Kidney (tissue), 13 donors: ENCODE measurements at regions not wholly inside any gene's neighbourhood (a gene's known extent, or its start where the extent isn't known, plus 50 kb on each side); places are given as distances from the start of the nearest gene placed in this dataset.
"Not testable (repeated sequence)": the region's sequence is repeated elsewhere in the genome, so short reads cannot be mapped to it uniquely, and the experiment has no call there.

Experiments
- DNase-seq, 5 donors: peaks; one replicate each; pipeline ENCODE4 v3.0.0-alpha.2; 2013 to 2020
- FAIRE-seq: peaks from 2 replicates; lab custom pipeline; 2012; peaks lifted over from hg19 to GRCh38; lab: Jason Lieb, UNC
- H3K27ac ChIP-seq, 2 donors: one replicate each; pipeline ENCODE4 v1.7.0; 2013; ENCODE audit warnings: low read depth in 2 of 2, low read length in 2 of 2, inconsistent platforms in 1 of 2
- H3K27me3 ChIP-seq: one replicate; pipeline ENCODE4 v1.7.1; 2013; ENCODE audit warnings: low read length, inconsistent platforms; ENCODE audit not compliant: control insufficient read depth, insufficient read depth
- H3K36me3 ChIP-seq, 3 donors: one replicate each; pipeline versions ENCODE4 v1.7.0 to v1.7.1; 2013; ENCODE audit warnings: low read length in 3 of 3, control low read depth in 1 of 3, inconsistent platforms in 1 of 3; ENCODE audit not compliant: insufficient read depth in 3 of 3, control insufficient read depth in 2 of 3
- H3K4me1 ChIP-seq, 3 donors: one replicate each; pipeline versions ENCODE4 v1.7.0 to v1.7.1; 2013; ENCODE audit warnings: low read length in 3 of 3, inconsistent platforms in 1 of 3, low read depth in 1 of 3; ENCODE audit not compliant: control insufficient read depth in 2 of 3, insufficient read depth in 2 of 3
- H3K4me3 ChIP-seq, 3 donors: one replicate each; pipeline versions ENCODE4 v1.7.0 to v1.8.1; 2013; ENCODE audit warnings: low read length in 3 of 3, control low read depth in 1 of 3, inconsistent platforms in 1 of 3
- H3K9ac ChIP-seq, 3 donors: one replicate each; pipeline versions ENCODE4 v1.7.0 to v1.7.1; 2013; ENCODE audit warnings: low read length in 3 of 3, control low read depth in 1 of 3, inconsistent platforms in 1 of 3
- H3K9me3 ChIP-seq, 3 donors: one replicate each; pipeline versions ENCODE4 v1.7.0 to v1.7.1; 2013; ENCODE audit warnings: low read length in 3 of 3, control low read depth in 1 of 3, inconsistent platforms in 1 of 3; ENCODE audit not compliant: control insufficient read depth in 2 of 3, insufficient read depth in 1 of 3
- CTCF ChIP-seq: IDR thresholded peaks from 3 replicates; pipeline ENCODE4 v1.5.1; 2012; ENCODE audit warnings: mild to moderate bottlenecking, moderate library complexity, borderline replicate concordance; ENCODE audit not compliant: insufficient read depth; ENCODE audit errors: extremely low read depth
- intact Hi-C: fragments of 100-400 bp; cut with DNase I; formaldehyde crosslinking; loops from one replicate; pipeline ENCODE4 v1.11.1; 2022
- donor health status: control.
- donor health status: control.
- donor health status: control.
- donor health status: control.
- donor health status: control.
- donor health status: DM: yes; HTN: yes; CAD: no.
- donor health status: Normal renal cell carcinoma (clear cell type).

GRCh38 chr2:91772240-91772937, 3080.9 kb downstream of the RPIA start:
- intact Hi-C loops, FAIRE-seq, H3K9me3 ChIP-seq, H3K4me3 ChIP-seq, H3K4me1 ChIP-seq, H3K27me3 ChIP-seq, DNase-seq, H3K9ac ChIP-seq, H3K27ac ChIP-seq, H3K36me3 ChIP-seq: not testable (repeated sequence)

- H3K27ac ChIP-seq, H3K27me3 ChIP-seq, DNase-seq, H3K36me3 ChIP-seq, H3K4me1 ChIP-seq, H3K9me3 ChIP-seq, H3K4me3 ChIP-seq, FAIRE-seq, H3K9ac ChIP-seq, intact Hi-C loops: not testable (repeated sequence)
- TF ChIP-seq CTCF: peak; percentile 21
These were observed 3082.3 kb downstream of the RPIA start for GRCh38 chr2:91773810-91774209.

GRCh38 chr2:91775193-91775592, 3083.7 kb downstream of the RPIA start:
- FAIRE-seq, H3K9me3 ChIP-seq, H3K9ac ChIP-seq, H3K27me3 ChIP-seq, H3K36me3 ChIP-seq, DNase-seq, intact Hi-C loops, H3K27ac ChIP-seq, H3K4me1 ChIP-seq, H3K4me3 ChIP-seq: not testable (repeated sequence)

- intact Hi-C loops, H3K27me3 ChIP-seq, H3K9ac ChIP-seq, FAIRE-seq, H3K4me1 ChIP-seq, DNase-seq, H3K27ac ChIP-seq, H3K9me3 ChIP-seq, H3K4me3 ChIP-seq, H3K36me3 ChIP-seq: not testable (repeated sequence)
These were observed 3088.9 kb downstream of the RPIA start for GRCh38 chr2:91780324-91780723.

GRCh38 chr2:91809391-91809790, 3061.8 kb upstream of the TEKT4 start:
- H3K9me3 ChIP-seq, H3K9ac ChIP-seq, H3K4me1 ChIP-seq, H3K4me3 ChIP-seq, intact Hi-C loops, H3K27me3 ChIP-seq, H3K36me3 ChIP-seq, FAIRE-seq, H3K27ac ChIP-seq: not testable (repeated sequence)
- peak in 1 of 5 donors; percentile 40 for DNase-seq
